Fibroblast of gingiva (primary cell): ENCODE measurements at regions not wholly inside any gene's neighbourhood (a gene's known extent, or its start where the extent isn't known, plus 50 kb on each side); places are given as distances from the start of the nearest gene placed in this dataset.

ENCODE experiments used
- DNase-seq: peaks from one replicate; pipeline ENCODE4 v3.0.0-alpha.2; 2011; ENCODE audit warnings: low read depth

DNA sequence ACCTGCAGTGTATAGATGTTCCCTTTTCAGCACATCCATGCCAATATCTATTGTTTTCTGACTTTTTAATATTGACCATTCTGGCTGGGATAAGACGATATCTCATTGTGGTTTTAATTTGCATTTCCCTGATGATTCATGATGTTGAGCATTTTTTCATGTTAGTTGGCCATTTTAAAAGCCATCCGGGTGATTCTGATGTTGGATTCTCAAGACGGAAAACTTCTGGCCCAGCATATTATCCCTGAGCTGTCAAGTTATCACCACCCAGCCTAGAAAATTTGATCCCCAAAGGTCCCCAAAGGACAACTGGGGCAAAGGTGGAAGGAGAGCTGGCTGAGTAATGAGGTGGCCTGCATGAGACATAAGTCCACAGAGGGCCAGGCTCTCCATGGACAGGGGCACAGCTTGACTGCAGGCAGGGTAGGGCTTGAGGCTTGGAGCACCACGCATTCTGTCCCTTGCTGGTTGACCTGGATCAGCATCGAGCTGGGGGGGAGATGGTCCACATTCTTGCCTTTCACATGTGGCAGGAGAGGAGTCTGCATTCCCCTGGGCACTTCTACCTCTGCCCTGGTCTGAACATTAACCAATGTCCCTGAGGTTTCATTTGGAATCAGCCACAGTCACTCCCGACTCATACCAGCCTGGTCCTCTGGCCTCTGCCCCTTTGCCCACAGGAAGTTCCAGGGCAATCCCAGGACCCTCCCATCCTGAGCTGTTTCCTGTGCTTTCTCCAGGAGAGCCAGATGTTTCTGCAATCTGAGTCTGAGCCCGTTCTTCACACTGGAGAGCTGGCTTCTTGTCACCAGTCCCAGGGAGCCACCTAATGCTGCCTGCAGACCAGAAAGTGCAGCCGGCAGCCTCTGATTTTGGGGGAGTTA lies 69.2 kb downstream of the ISG20 start:
- no peak for DNase-seq

DNA sequence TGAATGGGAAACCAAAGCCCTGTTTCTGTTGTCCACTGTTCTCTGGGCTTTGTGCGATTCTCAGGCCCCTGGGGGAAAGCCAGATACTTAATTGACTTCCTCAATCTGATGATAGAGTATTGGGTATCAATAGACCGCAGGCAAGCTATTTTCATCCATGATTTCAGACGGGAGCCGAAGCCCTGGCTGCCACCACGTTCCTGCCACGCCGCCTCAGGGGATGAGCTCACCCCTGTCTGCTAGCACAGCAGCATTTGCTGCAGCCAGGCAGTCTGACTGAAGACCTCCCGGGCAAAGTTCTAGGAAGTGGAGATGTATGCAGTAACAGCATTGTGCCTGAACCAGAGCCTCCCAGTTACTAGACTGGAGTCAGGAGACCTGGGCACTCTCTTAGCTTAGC lies 69.8 kb downstream of the ISG20 start:
- peak; percentile 93 for DNase-seq

DNA sequence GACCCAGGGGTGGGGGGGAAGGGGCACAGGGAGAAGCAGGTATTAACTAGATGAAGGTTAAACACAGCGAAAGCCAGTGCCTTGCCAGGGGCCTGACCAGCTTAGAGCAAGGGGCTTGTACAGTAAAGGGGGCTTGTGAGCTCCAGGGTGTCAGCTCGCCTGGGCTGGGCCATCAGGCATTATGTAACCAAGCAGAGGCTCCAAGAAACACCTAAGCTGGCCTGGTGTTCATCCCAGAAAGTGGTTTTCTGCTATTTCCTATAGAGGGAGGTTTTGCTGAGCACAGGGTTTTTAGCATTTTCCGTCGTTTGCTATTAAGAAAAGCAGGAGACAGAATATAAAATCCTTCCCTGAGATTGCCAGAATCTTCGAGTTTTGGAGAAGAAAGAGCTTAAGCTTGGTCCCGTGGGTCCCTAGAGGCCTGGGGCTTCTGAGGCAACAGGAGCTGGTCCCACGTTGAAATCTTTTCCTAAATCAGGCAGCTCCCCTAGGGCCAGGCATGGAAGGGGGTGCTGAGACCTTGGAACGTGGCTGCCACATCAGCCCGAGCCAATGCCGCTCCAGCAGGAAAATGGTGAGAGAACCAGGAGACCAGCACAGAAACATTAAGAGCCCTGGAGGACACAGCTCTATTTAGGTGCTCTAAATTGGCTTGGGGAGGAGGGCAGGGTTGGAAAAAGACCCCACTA lies 71.4 kb downstream of the ISG20 start:
- DNase-seq, result no peak

DNA sequence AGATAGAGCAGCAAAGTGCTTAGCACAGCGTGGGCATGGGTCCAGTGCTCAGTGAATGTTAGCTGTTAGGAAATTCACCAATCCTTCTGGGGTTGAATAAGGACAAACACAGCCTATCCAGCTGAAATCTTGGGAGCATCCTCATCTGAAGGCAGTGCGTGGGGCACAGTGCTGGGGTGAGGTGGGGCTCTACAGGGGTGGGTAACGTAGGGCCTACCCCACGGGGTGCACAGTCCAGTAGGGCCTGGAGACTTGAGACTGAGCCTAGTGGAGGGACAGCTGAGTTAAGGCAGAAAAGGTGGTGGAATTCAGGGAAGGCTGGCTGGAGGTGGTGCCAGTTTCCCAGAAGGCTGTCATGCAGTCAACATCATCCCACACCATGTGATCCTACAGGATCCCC lies 73.0 kb downstream of the ISG20 start:
- DNase-seq, result peak; percentile 13

DNA sequence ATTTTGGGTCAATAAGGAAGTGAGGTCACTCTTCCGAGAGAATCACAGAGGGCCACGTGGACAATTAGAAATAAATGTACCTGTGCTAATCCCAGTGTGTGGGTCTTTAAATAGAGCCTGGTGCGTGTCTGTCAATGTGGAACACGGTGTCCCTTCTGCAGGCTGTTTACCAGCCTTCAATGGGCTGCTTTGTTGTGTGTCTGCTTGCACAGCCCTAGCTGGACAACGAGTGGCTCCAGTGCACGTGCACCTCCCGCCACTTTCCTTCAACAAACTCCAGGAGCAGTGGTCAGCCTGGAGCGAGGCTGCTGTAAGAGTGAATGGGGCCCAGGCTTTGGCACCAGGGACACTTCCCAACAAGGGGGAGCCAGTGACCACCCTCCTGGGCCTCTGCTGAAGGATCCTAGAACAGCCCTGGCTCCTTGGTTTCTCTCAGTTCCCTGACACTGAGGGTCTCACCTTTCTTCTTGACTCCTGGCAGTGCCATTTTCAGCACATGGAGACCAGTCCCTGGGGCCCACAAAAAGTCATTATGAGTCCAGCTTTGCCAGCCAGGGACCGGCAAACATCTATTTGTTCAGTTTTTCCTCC lies 76.1 kb downstream of the ISG20 start:
- DNase-seq, result no peak

DNA sequence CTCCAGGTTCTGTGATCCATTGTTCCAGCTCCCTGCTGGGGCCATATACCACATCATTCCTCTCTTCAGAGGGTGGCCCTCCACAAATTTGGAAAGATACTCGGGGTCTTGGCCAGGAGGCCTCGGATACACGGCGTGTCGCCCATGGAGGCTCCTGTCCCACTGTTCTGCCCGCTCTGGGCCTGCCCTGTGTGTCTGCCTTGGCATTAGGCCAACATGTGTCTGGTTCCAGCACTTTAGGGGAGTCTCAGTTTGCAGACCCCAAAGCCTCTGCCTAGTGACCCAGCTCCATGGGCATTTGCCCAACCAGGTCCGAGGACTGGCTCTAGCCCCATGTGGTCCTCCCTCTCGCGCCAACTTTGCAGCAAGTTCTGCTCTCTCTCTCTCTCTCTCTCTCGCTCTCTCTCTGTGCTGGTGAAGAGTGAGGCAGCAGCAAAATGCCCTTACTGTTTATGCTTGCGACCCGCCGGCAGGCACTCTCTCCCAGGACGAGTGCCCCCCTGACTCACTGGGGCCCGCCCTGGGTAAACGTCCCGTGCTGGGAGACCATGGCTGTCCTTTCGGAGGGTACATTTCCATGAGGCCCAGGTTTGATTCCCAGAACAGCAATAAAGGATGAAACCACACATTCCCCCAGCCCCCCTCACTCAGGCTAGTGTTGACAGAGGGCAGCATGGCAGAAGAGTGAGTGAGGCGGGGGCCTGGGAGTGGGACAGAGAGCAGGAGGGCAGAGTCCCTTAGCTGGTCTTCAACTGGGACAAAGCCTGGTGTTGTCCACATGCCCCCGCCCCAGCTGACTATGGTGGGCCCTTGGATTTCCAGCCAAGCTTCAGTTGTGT lies 77.9 kb downstream of the ISG20 start:
- DNase-seq, result no peak

DNA sequence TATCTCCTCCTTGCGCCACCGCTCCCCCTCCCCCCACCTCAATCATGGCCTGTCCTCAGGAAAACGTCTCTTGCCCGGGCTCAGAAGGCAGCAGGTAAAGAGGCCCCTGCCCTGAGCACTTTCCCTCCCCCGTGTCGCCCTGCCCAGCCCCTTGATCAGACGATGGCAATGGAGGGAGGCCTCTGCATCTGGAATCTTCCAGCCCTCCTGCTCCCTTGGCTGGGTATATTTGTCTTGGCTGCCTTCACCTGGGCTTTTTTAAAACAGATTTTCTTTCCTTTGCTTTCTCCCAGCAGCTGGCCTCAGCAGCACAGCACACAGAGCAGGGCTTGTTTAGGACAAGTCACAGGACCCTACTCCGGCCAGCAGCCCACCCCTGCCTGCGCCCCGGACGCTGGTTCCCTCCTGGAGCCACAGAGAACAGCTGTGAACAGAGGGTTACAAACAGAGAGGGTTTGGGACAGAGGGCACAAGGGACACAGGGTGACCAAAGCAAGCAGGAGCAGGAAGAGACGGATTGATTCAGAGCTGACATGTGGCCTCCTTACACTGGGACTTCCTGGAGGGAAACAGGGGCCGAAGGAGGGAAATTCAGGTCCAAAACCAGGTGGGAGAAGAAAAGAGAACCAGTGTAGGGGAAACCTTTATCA lies 78.7 kb downstream of the ISG20 start:
- DNase-seq, result no peak

DNA sequence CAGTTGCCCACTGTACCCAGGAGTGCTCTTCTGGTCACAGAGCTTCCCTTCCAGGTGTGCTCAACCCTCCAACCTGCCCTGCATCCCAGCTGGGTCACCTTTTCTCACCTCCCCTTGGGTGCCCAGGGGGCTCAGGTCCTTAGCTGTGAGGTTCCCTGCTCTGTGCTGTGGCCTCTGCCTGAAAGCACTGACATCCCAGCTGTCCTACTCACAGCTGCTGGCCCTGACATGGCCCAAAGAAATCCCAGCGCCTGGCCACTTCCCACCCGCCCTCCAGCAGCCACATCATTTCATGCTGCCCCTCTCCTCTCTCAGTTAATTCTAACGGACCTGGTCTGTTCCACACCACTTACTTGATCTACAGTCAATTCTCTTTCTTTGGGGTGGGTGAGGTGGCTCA lies 79.9 kb downstream of the ISG20 start:
- DNase-seq, result no peak

DNA sequence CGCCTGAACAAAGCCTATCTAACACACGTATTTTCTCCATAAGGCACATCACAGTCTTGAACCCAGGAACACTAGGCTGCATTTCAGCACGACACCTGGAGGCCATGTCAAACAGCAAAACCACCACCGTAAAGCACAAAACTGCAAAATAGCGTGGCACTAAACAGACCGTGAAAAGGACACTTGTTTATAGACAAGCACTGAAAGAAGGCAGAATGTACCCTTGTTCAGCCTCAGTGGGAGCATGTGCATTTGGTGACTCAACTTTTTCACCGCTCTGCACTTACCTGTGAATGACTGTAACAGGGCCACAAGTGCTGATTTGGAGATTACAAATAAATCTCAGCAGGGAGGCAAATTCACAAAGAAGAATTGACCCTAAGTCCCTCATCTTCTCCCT lies 80.8 kb downstream of the ISG20 start:
- no peak for DNase-seq

DNA sequence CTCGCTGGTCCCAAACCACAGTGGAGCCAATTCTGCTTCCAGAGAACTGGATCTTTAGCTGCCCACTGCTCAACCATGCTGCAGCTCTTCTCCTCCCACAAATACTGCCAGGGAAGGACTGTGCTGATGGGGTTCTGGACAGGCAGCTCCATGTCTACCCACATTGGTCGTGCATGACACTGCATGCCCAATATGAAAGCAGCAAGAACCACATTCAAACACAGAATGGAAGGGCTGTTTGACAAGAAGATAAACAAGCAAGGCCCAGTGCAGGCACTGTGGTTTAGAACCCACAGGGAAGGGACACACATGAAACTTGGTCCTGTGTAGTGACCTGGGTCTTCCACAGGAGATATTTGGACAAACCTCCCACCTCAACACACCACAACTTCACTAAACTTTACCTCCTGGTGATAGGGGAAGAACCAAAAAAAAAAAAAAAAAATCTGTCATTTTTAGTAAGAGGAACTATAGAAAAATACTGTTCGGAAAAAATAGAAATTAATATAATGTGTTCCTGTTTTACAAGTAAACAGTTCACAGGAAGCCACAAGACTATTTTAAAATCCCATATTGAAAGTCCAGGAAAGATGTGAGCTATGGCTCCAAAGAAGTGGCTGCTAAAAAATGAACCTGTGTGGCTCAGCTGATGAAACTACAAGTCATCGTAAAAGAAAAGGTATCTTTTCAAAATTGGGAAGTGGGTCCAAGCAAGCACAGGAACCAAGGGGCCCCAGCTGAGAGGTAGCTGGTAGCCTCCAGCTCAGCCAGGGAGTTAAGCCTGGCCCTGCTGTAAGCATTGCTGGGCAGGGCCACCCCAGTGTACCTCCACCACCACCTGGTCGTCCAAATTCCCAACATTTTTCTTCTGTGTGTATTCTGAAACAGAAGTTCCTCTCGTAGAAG lies 77.7 kb upstream of the ACAN start:
- no peak for DNase-seq

DNA sequence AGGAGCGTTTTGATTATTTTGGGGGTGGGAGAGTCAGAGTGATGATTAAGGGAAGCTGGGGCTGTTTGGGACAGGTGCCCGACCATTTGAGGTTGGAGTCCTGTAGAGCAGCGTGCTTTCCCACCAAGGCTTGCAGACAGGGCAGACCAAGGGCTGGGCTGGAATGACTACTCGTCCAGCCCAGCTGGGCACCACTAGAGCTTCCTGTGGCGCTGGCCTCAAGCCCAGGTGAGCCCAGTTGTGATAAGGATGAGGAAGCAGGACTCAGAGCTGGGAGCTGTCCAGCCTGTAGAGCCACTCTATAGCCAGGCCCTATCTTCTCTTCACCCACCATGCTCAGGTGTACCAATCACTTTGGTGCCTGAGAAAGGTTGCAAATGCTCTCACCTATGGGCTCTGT lies 75.8 kb upstream of the ACAN start:
- no peak for DNase-seq

DNA sequence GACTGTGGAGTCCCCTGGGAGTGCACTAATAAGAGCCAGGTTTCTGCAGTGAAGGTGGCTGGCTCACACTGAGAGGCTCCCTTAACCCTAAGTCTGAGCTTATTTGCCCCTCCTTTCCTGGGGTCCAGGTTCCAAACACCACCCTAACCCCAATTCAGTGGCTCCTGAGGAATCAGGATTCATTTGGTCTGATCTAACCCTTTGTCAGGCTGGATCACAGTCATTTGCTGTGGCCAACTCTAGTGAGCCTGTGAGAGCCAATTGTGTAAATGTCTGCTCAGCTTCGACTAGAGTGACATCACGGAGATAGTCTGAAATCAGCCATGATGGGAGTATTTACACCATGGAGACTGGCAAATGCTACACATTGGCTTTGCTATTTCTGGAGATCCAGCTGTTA lies 73.7 kb upstream of the ACAN start:
- DNase-seq, result no peak

DNA sequence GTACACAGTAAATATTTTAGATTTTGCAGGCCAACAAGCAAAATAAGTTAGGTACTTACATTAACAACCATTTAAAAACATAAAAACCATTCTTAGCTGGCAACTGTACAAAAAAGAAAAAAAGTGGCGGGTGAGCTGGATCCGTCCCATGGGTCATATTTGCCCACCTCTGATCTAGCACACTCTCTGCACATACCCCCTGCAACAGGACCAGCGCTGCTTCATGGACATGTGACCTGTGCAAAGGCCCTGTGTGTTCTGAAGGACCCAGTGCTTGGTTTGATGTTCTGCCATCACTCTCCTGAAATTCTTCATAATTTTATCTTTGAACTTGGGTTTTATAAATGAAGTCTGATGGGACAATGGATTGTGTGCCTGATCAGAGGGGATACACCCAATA lies 72.5 kb upstream of the ACAN start:
- DNase-seq, result no peak

DNA sequence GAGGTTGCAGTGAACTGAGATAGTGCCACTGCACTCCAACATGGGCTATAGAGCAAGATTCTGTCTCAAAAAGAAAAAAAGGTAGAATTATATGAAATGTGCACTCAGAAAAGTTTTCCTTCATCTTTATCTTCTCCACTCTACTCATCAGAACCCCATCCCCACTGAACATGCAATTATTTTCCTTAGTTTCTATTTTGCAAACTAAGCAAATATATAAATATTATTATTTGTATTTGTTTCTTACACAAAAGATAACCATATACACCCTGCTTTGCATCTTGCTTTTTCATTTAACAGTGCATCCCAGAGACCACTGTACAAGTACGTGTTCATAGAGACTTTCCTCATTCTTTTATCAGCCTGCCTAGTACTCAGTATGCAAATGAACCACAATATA lies 68.0 kb upstream of the ACAN start:
- no peak for DNase-seq

DNA sequence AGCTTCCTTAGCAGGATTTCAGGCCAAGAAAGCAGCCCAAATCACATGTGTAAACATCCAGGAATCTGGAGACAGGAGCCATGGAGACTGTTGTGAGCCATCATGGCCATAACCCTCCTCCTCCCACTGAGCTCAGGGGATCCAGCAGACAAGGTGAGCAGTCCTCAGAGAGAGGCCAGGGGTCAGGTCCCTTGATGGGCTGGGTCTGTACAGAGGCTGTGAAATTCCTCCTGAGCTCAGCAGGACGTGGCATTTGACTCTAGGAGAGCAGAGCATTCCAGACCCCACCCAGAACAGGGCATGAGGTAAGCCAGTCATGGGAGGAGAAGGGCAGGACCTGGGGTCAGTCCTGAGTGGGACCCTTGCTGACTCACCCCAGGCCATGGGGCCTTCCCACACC lies 67.0 kb upstream of the ACAN start:
- DNase-seq, result no peak

DNA sequence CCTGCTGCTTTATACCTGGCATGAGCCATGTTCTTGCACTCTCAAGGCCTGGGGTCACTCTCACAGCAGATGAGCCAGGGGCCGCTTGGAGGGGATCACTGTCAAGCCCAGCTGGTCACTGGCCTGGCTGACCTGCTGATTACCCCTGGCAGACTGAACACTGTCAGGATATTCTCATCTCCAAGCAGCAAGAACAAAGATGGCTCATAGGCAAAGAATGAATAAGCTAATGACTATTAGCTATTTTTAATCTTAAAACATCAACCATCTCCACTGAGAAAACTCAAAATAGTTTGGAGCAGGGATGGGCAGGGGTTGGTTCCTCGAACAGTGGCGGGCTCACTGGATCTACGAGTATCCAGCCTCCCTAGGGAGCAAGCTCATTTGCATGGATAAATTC lies 64.4 kb upstream of the ACAN start:
- no peak for DNase-seq

DNA sequence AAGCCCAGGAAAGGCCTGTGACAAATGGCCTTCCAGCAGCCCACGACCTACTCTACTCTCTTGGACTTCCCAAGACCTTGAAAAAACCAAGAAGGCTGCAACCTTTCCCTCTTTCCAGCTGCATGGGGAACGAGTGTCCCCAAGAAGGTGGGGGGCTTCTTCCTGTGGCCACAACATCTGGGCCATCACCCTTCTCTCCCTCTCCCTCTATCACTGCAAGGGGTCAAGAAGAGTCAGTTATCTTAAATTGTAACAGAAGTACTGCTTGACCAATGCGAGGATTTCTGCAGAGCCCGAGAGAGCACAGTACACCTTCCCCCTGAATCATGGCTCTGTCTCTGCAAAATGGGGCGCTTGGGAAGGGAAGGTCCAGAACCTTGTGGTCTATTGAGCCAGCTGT lies 63.7 kb upstream of the ACAN start:
- DNase-seq, result no peak

DNA sequence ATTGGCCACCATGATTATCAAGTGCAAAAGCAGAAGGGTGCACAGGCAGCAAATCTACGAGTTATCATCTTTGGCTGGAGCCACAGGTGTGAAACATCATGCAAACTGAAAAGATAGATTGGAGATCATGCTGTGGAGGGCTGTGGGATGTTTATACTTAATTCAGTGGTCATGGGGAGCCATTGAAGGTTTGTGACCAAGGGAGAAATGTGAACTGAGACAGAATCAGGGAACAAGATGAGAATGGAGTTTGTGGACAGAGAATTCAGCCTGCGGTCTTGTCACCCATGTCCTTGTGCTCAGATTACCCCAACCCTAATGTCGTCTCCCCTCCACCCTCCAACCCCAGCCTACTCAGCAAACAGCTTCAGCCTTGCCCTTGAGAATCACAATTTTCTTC lies 62.9 kb upstream of the ACAN start:
- no peak for DNase-seq

DNA sequence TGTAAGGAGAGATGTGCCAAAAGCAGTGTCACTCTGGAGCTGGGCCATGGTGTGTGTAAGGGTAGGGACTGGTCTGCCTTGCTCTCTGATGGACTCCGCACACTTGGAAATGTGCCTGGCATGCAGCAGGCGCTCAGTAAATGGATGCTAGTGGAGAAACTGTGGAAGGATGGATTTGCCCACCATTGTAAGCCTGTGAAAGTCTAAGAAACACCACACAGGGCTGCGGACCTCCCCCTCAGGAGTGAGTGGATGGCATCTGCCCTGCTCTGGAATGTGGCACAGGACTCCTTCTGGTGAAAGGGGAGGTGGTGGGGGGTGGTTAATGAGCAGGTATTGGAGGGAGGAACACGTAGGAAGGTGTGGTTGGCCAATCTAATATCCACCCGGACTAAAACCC lies 62.2 kb upstream of the ACAN start:
- DNase-seq, result no peak

DNA sequence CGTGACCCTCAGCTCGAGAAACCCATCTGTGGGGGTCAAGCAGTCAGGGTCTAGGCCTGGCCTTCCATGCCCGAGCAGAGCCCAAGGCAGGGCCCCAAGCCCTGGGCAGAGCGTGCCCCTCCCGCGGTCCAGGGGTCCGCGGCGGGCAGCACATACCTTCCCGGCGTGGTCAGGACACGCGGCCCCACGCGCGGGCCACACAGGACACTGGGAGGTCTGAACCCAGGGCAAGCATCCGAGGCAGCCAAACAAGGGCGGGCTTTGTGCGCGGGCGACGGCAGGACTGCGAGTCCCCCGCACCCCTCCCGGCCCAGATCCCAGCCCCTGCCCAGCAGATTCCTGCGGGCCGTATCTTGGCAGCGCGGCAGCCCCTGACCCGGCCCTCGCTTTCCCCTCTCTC lies 61.6 kb upstream of the ACAN start:
- DNase-seq, result no peak

DNA sequence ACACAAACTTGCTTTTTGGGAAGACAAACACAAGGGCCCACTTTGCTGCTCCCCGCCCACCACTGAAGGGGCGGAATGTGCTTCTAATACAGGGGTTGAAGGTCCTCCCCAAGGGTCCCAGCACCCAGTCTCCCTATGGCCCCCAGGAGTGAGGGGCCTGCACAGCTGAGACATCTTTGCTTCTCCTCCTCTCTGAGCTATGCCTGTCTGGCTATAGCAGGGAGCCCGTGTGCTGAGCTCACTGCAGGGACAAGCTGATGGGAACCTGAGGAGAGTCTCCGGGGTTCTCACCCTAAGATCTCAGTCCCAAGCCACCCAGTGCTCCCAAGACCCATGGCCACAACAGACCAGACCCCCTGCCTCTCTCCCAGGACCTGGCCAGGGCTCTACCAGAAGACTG lies 61.1 kb upstream of the ACAN start:
- DNase-seq, result no peak
